GM18951 (cell line): ENCODE measurements at regions not wholly inside any gene's neighbourhood (a gene's known extent, or its start where the extent isn't known, plus 50 kb on each side); places are given as distances from the start of the nearest gene placed in this dataset.
"Not testable (repeated sequence)": the region's sequence is repeated elsewhere in the genome, so short reads cannot be mapped to it uniquely, and the experiment has no call there.

ENCODE experiments used
- POLR2A ChIP-seq: IDR thresholded peaks from 4 replicates; pipeline ENCODE4 v1.6.1; 2011; ENCODE audit warnings: mild to moderate bottlenecking; ENCODE audit not compliant: insufficient read length, insufficient read depth; ENCODE audit errors: extremely low read depth
- in situ Hi-C: fragments of 300-500 bp; cut with MboI; formaldehyde crosslinking; loops from one replicate; pipeline ENCODE4 v1.12.0; 2022; ENCODE audit warnings: low sequenced_read_pairs, mixed read lengths, inconsistent platforms; ENCODE audit not compliant: unreplicated experiment

DNA sequence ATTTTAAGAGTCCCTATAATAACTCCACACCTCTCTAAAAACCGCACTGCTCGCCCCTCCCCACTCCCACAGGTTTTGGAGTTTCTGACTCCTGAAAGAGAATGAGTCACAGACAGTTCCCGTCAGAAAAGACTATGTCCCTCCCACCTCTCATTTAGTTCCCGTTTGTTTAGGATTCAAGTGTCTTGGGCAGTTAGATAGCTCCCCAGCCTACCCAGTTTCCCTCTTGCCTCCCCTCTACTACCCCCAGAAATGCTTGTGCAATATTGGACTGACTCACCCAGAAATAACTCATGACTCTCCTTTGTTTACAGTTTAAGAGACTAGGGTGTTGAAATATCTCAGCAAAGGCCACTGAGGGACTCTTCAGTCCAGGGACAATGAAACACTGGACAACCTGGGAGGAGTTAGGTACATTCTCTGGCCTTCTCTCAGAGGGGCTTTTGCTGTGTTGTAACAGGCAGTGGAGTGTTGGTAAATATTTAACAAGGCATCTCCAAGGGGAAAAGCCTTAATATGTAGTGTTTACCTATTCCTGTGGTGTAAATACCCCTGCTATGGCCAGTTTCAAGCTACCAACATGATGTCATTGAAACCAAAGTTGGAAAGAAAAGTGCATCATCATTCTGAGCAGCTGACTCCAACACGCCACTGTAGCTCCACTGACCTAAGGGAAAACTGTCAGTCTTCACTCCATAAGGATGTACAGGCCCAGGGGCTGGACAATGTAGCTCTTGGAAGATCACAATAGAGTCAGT, 96.1 kb upstream of the CHD2 start:
- in situ Hi-C loops = loop anchor here (5.0 kb wide), 1 partner anchor 123 kb away; no protein-coding TSS in a partner anchor
- TF ChIP-seq POLR2A = no peak

DNA sequence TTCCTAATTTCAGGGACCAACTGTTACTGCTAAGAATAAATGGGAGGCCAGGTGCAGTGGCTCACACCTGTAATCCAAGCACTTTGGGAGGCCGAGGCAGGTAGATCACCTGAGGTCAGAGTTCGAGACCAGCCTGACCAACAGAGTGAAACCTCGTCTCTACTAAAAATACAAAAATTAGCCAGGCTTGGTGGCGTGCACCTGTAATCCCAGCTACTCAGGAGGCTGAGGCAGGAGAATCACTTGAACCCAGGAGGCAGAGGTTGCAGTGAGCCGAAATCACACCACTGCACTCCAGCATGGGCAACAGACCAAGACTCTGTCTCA, 95.6 kb upstream of the CHD2 start:
- in situ Hi-C loops = loop anchor here (5.0 kb wide), 1 partner anchor 123 kb away; no protein-coding TSS in a partner anchor

DNA sequence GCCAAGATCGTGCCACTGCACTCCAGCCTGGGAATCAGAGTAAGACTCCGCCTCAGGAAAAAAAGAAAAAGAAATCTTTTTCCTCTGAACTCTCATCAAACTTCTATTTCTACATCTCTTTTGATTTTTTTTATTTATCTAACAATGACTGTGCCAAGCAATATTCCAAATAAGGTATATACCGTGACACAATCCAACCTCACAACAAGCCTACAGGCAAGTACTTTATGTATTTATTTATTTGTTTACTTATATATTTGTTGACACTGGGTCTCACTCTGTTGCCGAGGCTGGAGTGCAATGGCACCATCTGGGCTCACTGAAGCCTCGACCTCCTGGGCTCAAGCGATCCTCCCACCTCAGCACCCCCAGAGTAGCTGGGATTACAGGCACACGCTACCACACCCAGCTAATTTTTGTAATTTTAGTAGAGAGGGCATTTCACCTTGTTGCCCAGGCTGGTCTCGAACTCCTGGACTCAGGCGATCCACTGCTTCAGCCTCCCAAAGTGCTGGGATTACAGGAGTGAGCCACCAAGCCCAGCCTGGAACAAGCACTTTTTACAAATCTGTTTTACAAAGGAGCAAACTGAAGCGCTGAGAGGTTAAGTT, 94.9 kb upstream of the CHD2 start:
- TF ChIP-seq POLR2A = no peak
- in situ Hi-C loops = no loop called here

DNA sequence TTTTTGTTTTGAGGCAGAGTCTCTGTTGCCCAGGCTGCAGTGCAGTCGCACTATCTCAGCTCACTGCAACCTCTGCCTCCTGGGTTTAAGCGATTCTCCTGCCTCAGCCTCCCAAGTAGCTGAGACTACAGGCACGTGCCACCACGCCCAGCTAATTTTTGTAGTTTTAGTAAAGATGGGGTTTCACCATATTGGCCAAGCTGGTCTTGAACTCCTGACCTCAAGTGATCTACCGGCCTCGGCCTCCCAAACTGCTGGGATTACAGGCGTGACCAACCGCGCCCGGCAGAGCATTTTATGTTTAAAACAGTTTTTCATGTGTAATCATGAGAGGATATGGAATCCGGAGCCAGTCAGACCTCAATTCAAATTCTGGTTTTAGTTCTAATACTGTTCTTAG, 94.0 kb upstream of the CHD2 start:
- in situ Hi-C loops = not testable (repeated sequence)

DNA sequence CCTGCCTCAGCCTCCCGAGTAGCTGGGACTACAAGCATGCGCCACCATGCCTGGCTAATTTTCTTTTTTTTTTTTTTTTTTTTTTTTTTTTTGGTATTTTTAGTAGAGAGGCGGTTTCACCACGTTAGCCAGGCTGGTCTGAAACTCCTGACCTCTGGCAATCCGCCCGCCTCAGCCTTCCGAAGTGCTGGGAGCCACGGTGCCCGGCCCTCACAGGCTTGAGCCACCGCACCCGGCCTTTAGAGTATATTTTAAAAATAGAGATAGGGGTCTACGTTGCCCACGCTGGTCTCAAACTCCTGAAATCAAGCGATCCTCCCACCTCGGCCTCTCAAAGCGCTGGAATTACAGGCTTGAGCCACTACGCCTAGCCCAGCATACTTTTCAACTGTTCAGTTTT, 93.4 kb upstream of the CHD2 start:
- TF ChIP-seq POLR2A = no peak
- in situ Hi-C loops = no loop called here

DNA sequence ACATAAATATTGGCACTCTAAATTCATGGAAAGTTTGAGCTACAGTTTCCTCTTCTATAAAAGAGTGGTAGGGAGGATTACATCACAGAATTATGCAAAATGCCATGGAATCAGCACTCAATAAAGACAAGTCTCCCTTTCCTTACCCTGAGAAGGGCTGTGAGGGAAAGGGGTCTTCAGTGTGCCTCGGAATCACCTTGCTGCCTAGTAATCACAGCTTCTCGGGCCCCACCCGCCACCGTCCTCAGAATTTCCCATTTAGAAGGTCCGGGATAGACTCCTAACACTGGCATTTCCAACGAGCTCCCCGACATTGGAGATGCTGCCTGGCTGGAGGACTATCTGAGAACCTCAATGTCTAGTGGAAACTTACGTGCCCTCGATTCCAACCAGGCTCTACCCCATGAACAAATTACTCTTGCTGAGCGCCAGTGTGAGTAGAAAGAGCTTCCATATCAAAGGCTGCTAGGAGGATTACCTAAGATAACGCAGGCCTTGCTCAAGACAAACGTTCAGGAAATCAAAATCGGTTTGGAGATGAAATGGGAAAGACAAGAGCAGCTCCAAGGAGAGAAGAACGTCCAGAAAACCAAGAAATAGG, 92.1 kb upstream of the CHD2 start:
- in situ Hi-C loops = no loop called here
- TF ChIP-seq POLR2A = no peak

DNA sequence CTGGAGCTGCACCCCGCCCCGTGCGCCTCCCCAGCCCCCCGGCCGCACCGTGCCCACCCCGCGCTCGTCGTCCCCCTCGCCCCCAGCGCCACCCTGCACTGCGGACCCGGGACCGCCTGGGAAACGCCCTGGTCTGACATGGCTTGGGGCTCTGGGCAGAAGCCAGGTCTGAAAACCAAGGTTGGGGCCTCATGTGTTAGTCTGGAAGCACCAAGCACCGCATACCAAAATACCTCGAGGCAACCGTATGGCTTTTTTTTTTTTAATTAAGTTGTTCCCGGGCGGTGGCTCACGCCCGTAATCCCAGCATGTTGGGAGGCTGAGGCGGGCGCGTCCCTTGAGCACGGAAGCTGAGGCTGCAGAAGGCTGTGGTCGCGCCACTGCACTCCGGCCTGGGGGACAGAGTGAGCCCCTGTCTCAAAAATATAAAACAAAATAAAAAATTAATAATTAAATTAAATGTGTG, 91.5 kb upstream of the CHD2 start:
- TF ChIP-seq POLR2A = no peak
- in situ Hi-C loops = no loop called here

DNA sequence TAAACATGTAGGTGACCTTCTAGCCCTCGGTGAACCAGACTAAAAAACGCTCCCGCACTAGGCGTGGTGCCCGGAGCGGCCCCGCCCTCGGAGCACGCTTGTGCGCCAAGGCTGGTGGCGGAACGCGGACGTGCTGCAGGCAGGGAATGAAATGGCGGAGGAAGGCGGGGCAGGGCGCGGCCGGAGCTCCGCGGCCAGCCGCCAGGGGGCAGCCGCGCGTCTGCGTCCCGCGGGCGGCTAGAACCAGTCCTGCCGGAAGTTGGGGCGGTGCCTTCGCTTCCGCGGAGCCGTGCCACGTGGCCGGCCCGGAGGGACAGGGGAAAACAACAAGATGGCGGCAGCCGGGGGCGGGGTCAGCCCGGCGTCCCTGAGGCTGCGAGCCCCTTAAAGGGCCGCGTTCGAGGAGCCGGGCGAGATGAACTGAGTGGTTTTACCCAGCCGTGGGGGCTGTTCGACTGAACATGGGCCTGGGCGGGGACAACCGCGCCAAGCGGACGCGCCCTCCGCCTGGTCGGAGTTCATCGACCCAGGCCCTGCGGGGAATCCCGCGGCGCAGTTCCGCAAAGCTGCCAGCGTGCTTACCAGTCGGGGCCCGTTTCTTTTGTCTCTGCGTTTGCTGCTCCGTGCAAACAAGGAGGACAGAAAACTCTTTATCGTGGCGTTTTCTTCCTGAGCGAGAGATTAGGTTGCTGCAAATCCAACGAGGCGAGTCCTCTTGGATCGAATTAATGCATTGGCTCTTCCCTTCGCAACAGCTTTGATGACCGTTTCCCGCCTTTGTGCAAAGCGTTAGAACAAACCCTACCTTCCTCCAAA, 90.9 kb upstream of the CHD2 start:
- in situ Hi-C loops = no loop called here
- TF ChIP-seq POLR2A = peak; percentile 94

DNA sequence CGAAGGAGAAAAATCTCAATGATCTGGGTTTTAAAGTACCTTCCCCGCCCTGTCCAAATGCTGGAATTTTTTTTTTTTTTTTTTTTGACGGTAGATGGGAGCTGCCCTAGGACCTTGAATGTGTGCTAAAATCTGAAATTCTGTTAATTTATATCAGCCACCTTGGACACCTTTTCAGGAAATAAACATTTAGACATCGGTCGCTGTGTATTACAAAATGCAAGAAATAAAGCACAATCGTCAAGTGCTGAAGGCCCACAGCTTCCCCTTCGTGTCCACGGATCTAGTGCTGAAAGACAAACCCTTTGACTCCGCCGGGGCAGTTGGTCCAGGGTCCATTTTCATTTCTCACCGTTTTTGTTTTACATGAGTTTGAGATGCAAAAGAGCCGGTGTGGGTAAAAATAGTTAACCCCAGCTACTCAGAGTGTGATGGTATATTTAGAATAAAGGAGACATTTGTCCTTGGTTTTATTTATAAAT, 90.2 kb upstream of the CHD2 start:
- peak; percentile 67 for TF ChIP-seq POLR2A
- in situ Hi-C loops = no loop called here

DNA sequence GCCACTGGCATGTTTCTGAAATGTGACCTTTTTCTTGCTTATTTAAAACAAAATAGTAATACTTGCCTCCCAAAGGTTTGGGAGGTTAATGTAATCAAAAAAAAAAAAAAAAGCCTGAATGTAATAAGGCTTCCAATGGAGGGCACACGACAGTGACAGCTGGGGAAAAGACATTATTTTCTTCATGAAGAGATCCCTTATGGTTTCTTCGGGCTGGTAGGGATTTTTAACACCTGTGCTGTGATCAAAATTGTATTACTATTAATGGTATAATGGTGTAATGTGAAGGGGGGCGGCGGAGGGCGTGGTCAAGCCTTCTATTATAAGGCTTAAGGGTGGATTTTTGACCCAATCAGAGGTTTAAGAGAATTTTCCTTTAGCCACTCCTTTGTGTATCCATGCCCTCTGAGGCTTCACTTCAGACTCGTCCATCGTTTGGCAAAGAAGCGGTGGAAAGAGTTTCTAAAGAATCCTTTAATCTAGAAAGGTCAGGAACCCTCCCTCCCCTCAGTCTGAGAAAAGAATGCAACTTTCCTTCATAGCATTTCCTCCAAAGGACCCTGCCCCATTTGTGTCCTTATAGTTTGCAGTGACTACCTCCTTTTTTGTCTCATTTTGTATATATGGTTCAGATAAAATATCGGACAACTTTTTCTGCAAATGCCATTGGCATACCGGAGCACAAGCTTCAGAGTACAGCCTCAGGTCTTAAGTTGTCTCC, 89.5 kb upstream of the CHD2 start:
- no peak for TF ChIP-seq POLR2A
- in situ Hi-C loops = no loop called here

DNA sequence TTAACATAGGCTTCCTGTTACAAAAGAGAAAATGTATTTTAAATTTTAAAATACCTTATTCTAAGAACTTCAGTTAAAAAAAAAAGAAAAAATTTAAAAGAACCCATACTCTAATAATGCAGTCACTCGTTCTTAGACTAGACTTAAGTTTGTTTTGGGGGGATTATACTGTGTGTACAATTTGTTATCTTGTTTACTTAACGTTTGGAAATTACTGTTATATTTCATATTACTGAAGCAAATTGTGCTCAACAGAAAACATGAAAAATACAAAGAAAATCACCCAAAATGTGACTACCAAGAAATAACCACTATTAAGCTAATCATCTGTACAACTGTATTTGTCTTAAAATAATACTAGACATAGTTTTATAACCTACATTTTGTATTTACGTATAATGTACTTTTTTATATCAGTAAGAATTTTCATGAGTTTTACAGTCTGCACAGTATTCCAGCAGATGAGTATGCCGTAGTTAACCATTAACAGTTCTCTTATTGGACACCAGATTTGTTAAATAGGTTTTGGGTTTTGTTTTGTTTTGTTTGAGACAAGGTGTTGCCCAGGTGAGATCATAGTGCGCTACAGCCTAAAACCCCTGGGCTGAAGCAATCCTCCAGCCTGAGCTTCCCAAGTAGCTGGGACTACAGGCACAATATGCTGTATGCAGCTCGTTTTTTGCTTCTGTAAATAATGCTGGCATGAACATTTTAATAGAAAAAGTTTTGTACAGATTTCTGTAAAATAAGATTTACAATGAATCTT, 88.8 kb upstream of the CHD2 start:
- TF ChIP-seq POLR2A = no peak
- in situ Hi-C loops = no loop called here

DNA sequence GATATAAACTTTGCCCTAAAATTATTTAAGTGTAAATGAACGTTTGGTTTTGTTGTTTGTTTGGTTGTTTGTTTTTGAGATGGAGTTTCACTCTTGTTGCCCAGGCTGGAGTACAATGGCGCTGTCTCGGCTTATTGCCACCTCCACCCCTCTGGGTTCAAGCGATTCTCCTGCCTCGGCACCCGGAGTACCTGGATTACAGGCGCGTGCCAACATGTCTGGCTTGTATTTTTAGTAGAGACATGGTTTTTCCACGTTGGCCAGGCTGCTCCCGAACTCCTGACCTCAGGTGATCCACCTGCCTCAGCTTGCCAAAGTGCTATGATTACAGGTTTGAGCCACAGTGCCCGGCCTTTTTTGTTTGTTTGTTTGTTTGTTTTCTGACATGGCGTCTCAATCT, 87.9 kb upstream of the CHD2 start:
- in situ Hi-C loops = no loop called here
- no peak for TF ChIP-seq POLR2A
